NB4 (cell line): ENCODE measurements at regions not wholly inside any gene's neighbourhood (a gene's known extent, or its start where the extent isn't known, plus 50 kb on each side); places are given as distances from the start of the nearest gene placed in this dataset.
A peak's percentile ranks its signal among the peaks of the same experiment; 100 is the strongest.

Experiments used
- DNase-seq: peaks from one replicate; pipeline ENCODE4 v3.0.0; 2010; ENCODE audit warnings: low read depth
- H3K4me3 ChIP-seq: one replicate; pipeline ENCODE4 v1.5.1; 2011; ENCODE audit warnings: mild to moderate bottlenecking, low read depth, low read length, moderate library complexity
- MAX ChIP-seq: IDR thresholded peaks from 2 replicates; pipeline ENCODE4 v1.6.1; 2011; ENCODE audit warnings: low read depth, low read length
- MYC ChIP-seq: IDR thresholded peaks from 2 replicates; pipeline ENCODE4 v1.6.1; 2011; ENCODE audit warnings: low read depth, low read length
- POLR2A ChIP-seq: IDR thresholded peaks from 2 replicates; pipeline ENCODE4 v1.6.1; 2011; ENCODE audit warnings: mild to moderate bottlenecking; ENCODE audit not compliant: insufficient read length; ENCODE audit errors: extremely low read depth
- TF ChIP-seq, protein P1 (sequence below): IDR thresholded peaks from one replicate; pipeline ENCODE4 v1.5.1; 2012; ENCODE audit warnings: low read depth, low read length

- DNase-seq: no peak
- no peak overlapping the region for H3K4me3 ChIP-seq
- no peak for TF ChIP-seq MYC
- TF ChIP-seq, protein P1, sequence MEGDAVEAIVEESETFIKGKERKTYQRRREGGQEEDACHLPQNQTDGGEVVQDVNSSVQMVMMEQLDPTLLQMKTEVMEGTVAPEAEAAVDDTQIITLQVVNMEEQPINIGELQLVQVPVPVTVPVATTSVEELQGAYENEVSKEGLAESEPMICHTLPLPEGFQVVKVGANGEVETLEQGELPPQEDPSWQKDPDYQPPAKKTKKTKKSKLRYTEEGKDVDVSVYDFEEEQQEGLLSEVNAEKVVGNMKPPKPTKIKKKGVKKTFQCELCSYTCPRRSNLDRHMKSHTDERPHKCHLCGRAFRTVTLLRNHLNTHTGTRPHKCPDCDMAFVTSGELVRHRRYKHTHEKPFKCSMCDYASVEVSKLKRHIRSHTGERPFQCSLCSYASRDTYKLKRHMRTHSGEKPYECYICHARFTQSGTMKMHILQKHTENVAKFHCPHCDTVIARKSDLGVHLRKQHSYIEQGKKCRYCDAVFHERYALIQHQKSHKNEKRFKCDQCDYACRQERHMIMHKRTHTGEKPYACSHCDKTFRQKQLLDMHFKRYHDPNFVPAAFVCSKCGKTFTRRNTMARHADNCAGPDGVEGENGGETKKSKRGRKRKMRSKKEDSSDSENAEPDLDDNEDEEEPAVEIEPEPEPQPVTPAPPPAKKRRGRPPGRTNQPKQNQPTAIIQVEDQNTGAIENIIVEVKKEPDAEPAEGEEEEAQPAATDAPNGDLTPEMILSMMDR: no peak
- no peak for TF ChIP-seq MAX
- TF ChIP-seq POLR2A: no peak
Observed at GRCh38 chr4:180436361-180436760, 1806.8 kb upstream of the TENM3 start.

DNA sequence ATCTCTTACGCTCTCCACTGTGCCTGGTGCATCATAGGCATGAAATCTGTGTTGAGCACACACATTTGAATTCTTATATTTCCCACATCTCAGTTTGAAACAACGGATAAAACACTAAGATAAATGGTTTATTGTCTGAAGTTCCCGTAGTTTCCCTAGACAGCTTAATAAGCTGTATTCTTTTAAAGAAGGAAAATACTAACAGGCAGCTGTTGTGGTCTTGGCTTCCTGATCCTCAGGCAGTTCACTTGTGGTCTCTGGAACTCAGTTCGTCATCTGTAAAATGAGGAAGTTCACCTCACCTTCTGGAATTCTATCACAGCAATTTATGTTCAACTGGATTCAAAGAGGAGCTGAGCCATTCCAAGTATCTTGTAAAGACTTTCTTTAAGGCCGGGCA is 1805.6 kb upstream of the TENM3 start:
- peak; percentile 4 for DNase-seq
- H3K4me3 ChIP-seq: no peak overlapping the region
- TF ChIP-seq, protein P1: no peak
- TF ChIP-seq POLR2A: no peak
- no peak for TF ChIP-seq MYC
- TF ChIP-seq MAX: no peak

- no peak for DNase-seq
- H3K4me3 ChIP-seq: no peak overlapping the region
- TF ChIP-seq MYC: no peak
- TF ChIP-seq MAX: no peak
Observed at GRCh38 chr4:180448306-180448705, 1794.9 kb upstream of the TENM3 start.

- TF ChIP-seq, protein P1: peak; percentile 53
- TF ChIP-seq MYC (no peak), MAX (no peak), POLR2A (no peak)
- DNase-seq: peak; percentile 48
- H3K4me3 ChIP-seq: no peak overlapping the region
Observed at GRCh38 chr4:180449395-180449956, 1793.7 kb upstream of the TENM3 start.

DNA sequence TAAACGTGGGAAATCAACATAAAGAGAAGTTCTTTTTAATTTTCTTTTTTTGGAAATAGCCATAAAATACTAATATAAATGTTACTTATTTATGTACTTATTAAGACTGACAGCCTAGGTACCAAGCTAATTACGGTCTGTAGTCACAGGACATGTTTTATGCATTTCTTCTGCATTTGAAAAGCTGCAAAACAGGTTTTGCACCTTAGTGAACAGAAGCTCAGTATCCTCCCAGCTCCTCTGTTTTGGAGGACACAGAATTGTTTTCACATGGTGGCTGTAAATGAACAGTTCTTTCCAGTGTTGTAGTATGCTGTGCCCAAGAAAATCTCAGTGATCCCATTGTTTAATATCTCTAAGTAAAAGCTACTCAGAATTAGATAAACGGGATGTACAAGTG is 1788.0 kb upstream of the TENM3 start:
- no peak overlapping the region for H3K4me3 ChIP-seq
- no peak for DNase-seq
- TF ChIP-seq, protein P1: no peak
- no peak for TF ChIP-seq MAX
- no peak for TF ChIP-seq POLR2A
- TF ChIP-seq MYC: no peak

DNA sequence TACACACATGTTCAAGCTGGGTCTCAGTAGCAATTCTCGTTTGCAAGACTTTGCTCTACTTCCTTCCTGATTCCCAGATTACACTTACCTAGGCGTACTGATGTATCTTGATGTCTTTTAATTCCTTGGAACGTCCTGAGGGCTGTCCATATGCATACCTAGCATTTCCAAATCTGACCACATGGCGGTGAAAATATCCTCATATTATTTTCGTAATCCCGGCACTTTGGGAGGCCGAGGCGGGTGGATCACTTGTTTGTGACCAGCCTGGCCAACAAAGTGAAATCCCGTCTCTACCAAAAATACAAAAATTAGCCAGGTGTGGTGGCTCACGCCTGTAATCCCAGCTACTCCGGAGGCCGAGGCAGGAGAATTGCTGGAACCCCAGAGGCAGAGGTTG is 1786.3 kb upstream of the TENM3 start:
- H3K4me3 ChIP-seq: no peak overlapping the region
- TF ChIP-seq MYC (no peak), MAX (no peak), POLR2A (no peak)
- TF ChIP-seq, protein P1: no peak
- no peak for DNase-seq
